KOPT-K1 (cell line): ENCODE measurements at regions not wholly inside any gene's neighbourhood (a gene's known extent, or its start where the extent isn't known, plus 50 kb on each side); places are given as distances from the start of the nearest gene placed in this dataset.

Experiments
- H3K27ac ChIP-seq: fragments of 200-600 bp; sonication (generic); 2 replicates; pipeline ENCODE4 v1.5.1; 2016; ENCODE audit warnings: antibody characterized with exemption, mild to moderate bottlenecking, low read depth, low read length; ENCODE audit not compliant: poor library complexity, severe bottlenecking
- H3K36me3 ChIP-seq: fragments of 200-600 bp; sonication (generic); 2 replicates; pipeline ENCODE4 v1.5.1; 2017; ENCODE audit warnings: antibody characterized with exemption, mild to moderate bottlenecking, low read length, moderate library complexity; ENCODE audit not compliant: insufficient read depth
- H3K9me3 ChIP-seq: fragments of 200-600 bp; sonication (generic); 2 replicates; pipeline ENCODE4 v1.5.1; 2017; ENCODE audit warnings: antibody characterized with exemption, low read length, mild to moderate bottlenecking; ENCODE audit not compliant: insufficient read depth, poor library complexity, severe bottlenecking

GRCh38 chr5:61748651-61749050 lies 416.6 kb downstream of the ZSWIM6 start:
- Histone ChIP-seq H3K36me3 (no peaks in the 10 kb centered on the region), H3K27ac (no peak overlapping the region), H3K9me3 (no peaks in the 10 kb centered on the region)

- Histone ChIP-seq H3K36me3 (no peaks in the 10 kb centered on the region), H3K27ac (no peak overlapping the region), H3K9me3 (no peaks in the 10 kb centered on the region)
Observed at GRCh38 chr5:61752588-61752987, 420.5 kb downstream of the ZSWIM6 start.

GRCh38 chr5:61754792-61755191 lies 422.7 kb downstream of the ZSWIM6 start:
- no peaks in the 10 kb centered on the region for H3K36me3 ChIP-seq
- no peak overlapping the region for H3K27ac ChIP-seq
- no peaks in the 10 kb centered on the region for H3K9me3 ChIP-seq

- Histone ChIP-seq H3K9me3 (no peaks in the 10 kb centered on the region), H3K36me3 (no peaks in the 10 kb centered on the region)
Observed at GRCh38 chr5:61755726-61756222, 423.7 kb downstream of the ZSWIM6 start.

GRCh38 chr5:61758711-61759110 lies 426.7 kb downstream of the ZSWIM6 start:
- Histone ChIP-seq H3K36me3 (no peaks in the 10 kb centered on the region), H3K9me3 (no peaks in the 10 kb centered on the region), H3K27ac (no peak overlapping the region)

More at GRCh38 chr5:61755726-61756222, 423.7 kb downstream of the ZSWIM6 start:
- H3K27ac ChIP-seq, result no peak overlapping the region

- Histone ChIP-seq H3K9me3 (no peaks in the 10 kb centered on the region), H3K36me3 (no peaks in the 10 kb centered on the region), H3K27ac (no peak overlapping the region)
Observed at GRCh38 chr5:61765471-61765870, 433.4 kb downstream of the ZSWIM6 start.

- Histone ChIP-seq H3K36me3 (no peaks in the 10 kb centered on the region), H3K9me3 (no peaks in the 10 kb centered on the region), H3K27ac (no peak overlapping the region)
Observed at GRCh38 chr5:61766141-61766540, 434.1 kb downstream of the ZSWIM6 start.

GRCh38 chr5:61767231-61768080 lies 435.4 kb downstream of the ZSWIM6 start:
- Histone ChIP-seq H3K27ac (no peak overlapping the region), H3K36me3 (no peaks in the 10 kb centered on the region), H3K9me3 (no peaks in the 10 kb centered on the region)

- no peak overlapping the region for H3K27ac ChIP-seq
- H3K36me3 ChIP-seq, result no peaks in the 10 kb centered on the region
- H3K9me3 ChIP-seq, result no peaks in the 10 kb centered on the region
Observed at GRCh38 chr5:61768692-61769281, 436.7 kb downstream of the ZSWIM6 start.

GRCh38 chr5:61771062-61771461 lies 439.0 kb downstream of the ZSWIM6 start:
- Histone ChIP-seq H3K36me3 (no peaks in the 10 kb centered on the region), H3K9me3 (no peaks in the 10 kb centered on the region), H3K27ac (no peak overlapping the region)

GRCh38 chr5:61771808-61772207 lies 439.8 kb downstream of the ZSWIM6 start:
- no peak overlapping the region for H3K27ac ChIP-seq
- H3K9me3 ChIP-seq, result no peaks in the 10 kb centered on the region
- no peaks in the 10 kb centered on the region for H3K36me3 ChIP-seq

GRCh38 chr5:61775901-61776300 lies 443.8 kb downstream of the ZSWIM6 start:
- H3K9me3 ChIP-seq, result no peaks in the 10 kb centered on the region
- H3K36me3 ChIP-seq, result no peaks in the 10 kb centered on the region
- H3K27ac ChIP-seq, result no peak overlapping the region

- H3K27ac ChIP-seq, result no peak overlapping the region
- H3K36me3 ChIP-seq, result no peaks in the 10 kb centered on the region
- no peaks in the 10 kb centered on the region for H3K9me3 ChIP-seq
Observed at GRCh38 chr5:61777292-61777691, 445.2 kb downstream of the ZSWIM6 start.

- Histone ChIP-seq H3K9me3 (no peaks in the 10 kb centered on the region), H3K36me3 (no peaks in the 10 kb centered on the region), H3K27ac (no peak overlapping the region)
Observed at GRCh38 chr5:61779743-61780142, 447.7 kb downstream of the ZSWIM6 start.

- H3K36me3 ChIP-seq, result no peaks in the 10 kb centered on the region
- H3K27ac ChIP-seq, result no peak overlapping the region
- H3K9me3 ChIP-seq, result no peaks in the 10 kb centered on the region
Observed at GRCh38 chr5:61783481-61783880, 451.4 kb downstream of the ZSWIM6 start.

- H3K27ac ChIP-seq, result no peak overlapping the region
- no peaks in the 10 kb centered on the region for H3K36me3 ChIP-seq
- no peaks in the 10 kb centered on the region for H3K9me3 ChIP-seq
Observed at GRCh38 chr5:61784341-61784740, 452.3 kb downstream of the ZSWIM6 start.
